IPS DF 4.7 (cell line): ENCODE measurements at regions not wholly inside any gene's neighbourhood (a gene's known extent, or its start where the extent isn't known, plus 50 kb on each side); places are given as distances from the start of the nearest gene placed in this dataset.

Experiments used
- DNase-seq: peaks from one replicate; pipeline ENCODE4 v3.0.0-alpha.2; 2013; ENCODE audit warnings: low spot score; ENCODE audit errors: extremely low read depth

- no peak for DNase-seq
These were observed 105.6 kb upstream of the RET start for GRCh38 chr10:42971251-42971599.

GRCh38 chr10:42972946-42973345 is 103.9 kb upstream of the RET start:
- DNase-seq = no peak

- no peak for DNase-seq
These were observed 103.5 kb upstream of the RET start for GRCh38 chr10:42973411-42973810.

GRCh38 chr10:42973870-42974692 is 102.8 kb upstream of the RET start:
- no peak for DNase-seq

GRCh38 chr10:42974693-42975002 is 102.2 kb upstream of the RET start:
- DNase-seq = no peak

- DNase-seq = no peak
These were observed 101.8 kb upstream of the RET start for GRCh38 chr10:42975005-42975493.

- DNase-seq = no peak
These were observed 101.1 kb upstream of the RET start for GRCh38 chr10:42975558-42976340.

GRCh38 chr10:42976351-42977031 is 100.4 kb upstream of the RET start:
- DNase-seq = no peak

GRCh38 chr10:42977032-42977416 is 99.8 kb upstream of the RET start:
- no peak for DNase-seq

- no peak for DNase-seq
These were observed 97.7 kb upstream of the RET start for GRCh38 chr10:42979181-42979580.

- DNase-seq = no peak
These were observed 97.0 kb upstream of the RET start for GRCh38 chr10:42979721-42980467.

GRCh38 chr10:42980553-42981357 is 96.1 kb upstream of the RET start:
- no peak for DNase-seq

- DNase-seq = no peak
These were observed 95.3 kb upstream of the RET start for GRCh38 chr10:42981358-42982236.

GRCh38 chr10:42982891-42983506 is 93.9 kb upstream of the RET start:
- DNase-seq = no peak

GRCh38 chr10:42983591-42983990 is 93.3 kb upstream of the RET start:
- DNase-seq = no peak

- DNase-seq = no peak
These were observed 92.7 kb upstream of the RET start for GRCh38 chr10:42984035-42984610.

GRCh38 chr10:42984761-42985325 is 92.0 kb upstream of the RET start:
- DNase-seq = no peak

- DNase-seq = no peak
These were observed 91.2 kb upstream of the RET start for GRCh38 chr10:42985436-42986316.
